Erythroblast (primary cell): ENCODE measurements at regions not wholly inside any gene's neighbourhood (a gene's known extent, or its start where the extent isn't known, plus 50 kb on each side); places are given as distances from the start of the nearest gene placed in this dataset.

ENCODE experiments used
- GATA1 ChIP-seq: IDR thresholded peaks from 2 replicates; pipeline ENCODE4 v1.6.1; 2011; ENCODE audit warnings: low read depth, mild to moderate bottlenecking, control low read depth, low read length, moderate library complexity
- POLR2A ChIP-seq: IDR thresholded peaks from 2 replicates; pipeline ENCODE4 v1.6.1; 2011; ENCODE audit warnings: mild to moderate bottlenecking, low read length

DNA sequence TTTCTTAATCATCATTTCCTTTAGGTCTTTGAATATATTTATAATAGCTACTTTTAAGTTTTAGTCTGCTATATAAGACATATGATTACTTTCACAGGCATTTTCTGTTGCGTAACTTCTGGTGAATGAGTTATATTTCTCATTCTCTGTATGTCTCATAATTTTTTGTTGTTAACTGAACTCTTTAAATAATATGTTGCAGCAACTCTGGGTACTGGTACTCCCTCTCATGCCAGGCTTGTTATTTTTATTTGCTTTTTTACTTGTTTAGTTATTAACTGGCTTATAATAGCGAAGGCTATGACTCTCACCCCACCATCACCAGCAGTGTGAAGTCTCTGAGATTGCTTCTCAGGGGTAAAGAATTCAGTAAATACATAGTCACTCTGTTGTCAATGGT lies 524.2 kb upstream of the CHORDC1 start:
- TF ChIP-seq POLR2A: no peak
- TF ChIP-seq GATA1: no peak
